ENCODE measurements at regions not wholly inside any gene's neighbourhood (a gene's known extent, or its start where the extent isn't known, plus 50 kb on each side); places are given as distances from the start of the nearest gene placed in this dataset.

DNA sequence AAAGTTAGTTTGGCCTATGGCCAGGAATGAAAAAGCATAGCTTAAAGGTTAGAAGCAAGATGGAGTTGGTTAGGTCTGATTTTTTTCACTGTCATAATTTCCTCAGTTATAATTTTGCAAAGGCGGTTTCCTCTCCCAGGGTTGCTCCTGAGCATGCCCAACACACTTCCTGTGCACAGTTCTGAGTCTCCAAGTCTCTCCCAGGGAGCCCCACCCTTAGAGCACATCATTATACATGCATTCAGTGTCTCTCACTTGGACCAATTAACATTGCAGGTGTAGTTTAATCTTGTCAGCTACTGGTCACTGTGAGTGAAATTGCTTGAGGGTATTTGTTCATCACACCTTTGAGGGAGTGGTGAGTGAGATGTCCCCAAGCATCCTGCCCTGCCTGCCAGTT is 96.0 kb upstream of the ATP10A start:
- DNase-seq (ENCODE audit: low spot score), result no peak

DNA sequence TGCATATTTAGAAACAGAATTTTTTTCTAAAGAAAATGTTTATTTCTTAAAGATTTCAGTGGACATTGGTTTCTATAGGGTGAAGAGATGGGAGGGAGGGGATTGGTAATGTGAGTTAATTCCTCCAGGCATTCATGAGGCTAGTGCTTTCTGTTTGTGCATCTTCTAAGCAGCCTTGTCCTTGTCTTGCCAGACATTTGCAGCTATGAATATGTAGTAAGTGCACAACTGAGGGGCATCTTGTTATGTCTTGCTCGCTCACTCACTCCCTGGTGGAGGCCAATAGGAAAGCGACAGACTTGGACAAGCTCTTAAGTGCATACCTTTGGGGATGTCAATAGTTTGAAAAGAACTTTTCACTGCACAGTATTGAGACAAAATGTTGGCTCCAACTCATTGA is 92.5 kb upstream of the ATP10A start:
- no peak for DNase-seq (ENCODE audit: low spot score)

DNA sequence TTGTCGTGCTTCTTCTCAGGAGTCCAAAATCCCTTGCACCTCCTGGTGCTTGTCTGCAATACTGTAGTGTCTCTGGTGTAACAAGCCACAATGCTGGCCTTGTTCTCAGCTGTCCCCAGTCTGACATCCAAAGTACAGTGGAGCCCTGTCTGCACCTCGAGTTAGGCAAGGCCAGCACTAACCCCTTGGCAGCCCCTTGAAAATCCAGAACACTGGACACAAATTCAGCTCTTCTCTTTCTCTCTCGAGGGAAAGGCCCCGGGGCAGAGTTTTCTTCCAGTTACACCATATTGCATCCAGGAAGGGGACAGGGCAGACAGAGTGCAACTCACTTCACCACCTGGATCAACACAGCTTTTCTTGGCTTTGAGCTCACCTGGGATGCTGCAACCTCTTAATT is 91.3 kb upstream of the ATP10A start:
- no peak for DNase-seq (ENCODE audit: low spot score)

DNA sequence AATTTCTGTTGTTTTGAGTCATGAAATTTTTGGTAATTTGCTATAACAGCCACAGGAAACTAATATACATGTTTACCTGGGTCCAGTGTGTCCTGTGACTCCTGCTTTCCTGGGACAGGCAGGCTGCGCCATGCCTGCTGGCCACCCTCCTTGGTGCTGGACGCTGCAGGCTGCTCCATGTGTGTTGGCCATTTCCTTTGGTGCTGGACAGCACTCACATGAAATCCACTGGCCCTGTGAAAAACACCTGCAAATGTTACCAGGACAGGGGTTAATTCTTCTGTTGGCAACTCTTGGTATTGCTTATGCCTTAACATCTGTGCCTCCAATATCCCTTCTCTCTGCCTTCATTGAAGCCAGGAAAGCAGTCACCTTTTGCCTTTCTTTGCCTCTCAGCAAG is 86.9 kb upstream of the ATP10A start:
- DNase-seq (ENCODE audit: low spot score), result no peak

DNA sequence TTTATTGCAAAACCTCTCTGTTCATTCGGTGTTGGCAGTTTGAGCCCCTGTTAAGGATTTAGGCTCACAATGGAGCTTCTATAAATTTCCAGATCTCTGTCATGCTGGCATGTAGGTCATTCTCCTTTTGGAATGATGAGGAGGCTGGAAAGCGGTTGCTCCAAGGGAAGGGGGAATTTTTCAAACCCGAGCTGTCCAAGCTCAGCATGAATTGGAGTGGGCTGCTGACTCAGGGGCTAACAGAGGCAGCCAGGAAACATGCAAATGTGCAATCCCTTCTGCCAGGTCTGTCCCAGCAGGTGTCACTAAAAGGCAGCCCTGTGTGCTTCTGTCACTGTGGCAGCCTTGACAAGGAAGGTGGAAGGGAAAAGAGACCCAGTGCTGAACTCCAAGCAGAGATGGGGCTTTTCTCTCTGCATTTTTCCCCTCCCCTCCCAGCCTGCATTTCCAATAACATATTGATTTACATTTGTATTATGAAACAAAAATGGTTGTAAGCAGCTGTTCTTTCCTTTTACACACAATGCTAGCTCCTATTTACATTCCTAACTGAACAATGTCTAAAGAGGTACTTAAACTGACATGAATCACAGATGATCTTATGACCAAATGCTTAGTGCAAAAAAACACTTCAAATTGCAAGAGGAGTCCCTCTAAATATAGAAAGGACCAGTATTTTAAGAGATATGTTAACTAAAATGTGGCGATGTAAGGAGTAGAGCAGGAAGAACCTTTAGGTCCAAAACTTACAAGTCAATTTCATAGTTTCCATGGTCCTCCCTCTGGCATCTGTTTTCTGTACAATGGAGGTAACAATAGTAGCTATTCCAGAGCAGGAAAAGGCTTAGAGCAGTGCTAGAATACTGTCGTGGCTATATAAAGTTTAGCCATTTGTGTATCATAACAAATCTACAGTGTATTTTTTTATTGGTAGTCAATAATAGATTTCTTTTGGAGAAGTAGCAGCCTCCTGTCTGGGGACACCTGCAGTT is 84.5 kb upstream of the ATP10A start:
- no peak for DNase-seq (ENCODE audit: low spot score)

DNA sequence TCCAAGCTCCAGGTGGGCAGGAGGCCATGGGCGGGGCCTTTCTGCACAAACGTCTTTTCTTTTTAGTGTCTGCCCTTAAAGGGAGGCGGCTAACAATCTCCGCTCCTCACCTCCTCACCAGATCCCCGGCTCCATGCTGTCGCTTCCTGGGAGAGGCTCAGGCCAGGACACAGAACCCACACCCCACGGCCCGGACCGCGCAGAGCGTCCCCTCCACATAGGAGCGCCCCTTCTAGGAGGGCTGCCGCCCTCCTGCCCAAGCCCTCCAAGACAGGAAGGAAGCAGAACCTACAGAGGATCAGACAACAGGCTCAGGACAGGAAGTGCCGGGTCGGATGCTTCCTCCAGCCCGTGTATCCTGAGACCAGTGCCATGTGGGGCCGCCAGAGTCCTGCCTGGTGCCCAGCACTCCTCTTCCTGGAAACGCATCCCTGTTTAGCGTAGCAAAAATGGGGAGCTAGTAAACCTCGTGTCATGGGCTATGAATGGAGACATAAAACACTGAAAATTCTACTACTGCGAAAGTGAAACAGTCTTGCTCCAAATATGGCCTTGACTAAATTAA is 83.2 kb upstream of the ATP10A start:
- no peak for DNase-seq (ENCODE audit: low spot score)

DNA sequence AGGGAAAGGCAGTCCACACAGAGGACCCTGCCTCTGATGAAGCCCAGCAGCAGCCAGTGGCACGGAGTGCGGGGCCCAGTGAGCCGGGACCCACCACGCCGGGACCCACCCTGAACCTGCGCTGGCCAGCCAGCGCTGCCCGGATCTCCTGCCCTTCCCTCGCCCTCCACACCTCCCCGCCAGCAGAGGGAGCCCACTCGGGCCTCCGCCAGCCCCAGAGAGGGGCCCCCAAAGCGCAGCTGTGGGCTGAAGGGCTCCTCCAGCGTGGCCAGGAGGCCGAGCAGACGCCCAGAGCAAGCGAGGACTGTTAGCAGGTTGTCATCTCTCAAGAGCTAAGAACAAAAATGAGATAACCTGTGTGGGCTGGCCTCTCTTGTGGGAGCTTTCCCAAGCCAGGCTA is 81.3 kb upstream of the ATP10A start:
- DNase-seq (ENCODE audit: low spot score), result no peak

DNA sequence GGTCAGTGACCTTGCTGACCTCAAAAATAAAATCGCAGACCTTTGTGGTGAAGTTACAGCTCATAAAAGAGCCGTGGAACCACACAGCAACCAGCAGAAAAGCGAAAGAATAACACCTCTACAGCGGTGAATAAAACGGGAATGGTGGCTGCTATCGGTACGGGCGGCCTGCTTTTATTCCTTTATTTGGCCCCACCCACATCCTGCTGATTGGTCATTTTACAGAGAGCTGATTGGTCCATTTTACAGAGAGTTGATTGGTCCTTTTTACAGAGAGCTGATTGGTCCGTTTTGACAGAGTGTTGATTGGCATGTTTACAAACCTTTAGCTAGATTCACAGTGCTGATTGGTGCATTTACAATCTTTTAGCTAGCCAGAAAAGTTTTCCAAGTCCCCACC is 80.7 kb upstream of the ATP10A start:
- no peak for DNase-seq (ENCODE audit: low spot score)

DNA sequence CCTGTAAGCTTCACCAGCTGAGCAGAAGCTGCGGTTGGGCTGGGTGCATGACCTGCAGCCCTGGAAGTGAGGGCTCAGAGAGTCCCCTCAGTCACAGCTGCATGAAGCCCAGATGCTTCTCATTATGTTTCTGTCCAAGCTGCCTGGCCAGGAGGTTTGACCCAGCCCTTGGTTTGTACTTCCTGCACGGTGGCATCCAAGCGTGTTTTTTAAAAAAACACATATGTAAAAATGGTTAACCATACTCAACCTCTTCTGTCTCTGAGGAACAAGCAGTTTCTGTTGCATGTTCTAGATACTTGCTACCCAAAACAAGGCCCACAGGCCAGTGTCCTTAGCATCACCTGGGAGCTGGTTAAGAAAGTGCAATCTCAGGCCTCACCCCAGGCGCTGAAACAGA is 76.0 kb upstream of the ATP10A start:
- no peak for DNase-seq (ENCODE audit: low spot score)

DNA sequence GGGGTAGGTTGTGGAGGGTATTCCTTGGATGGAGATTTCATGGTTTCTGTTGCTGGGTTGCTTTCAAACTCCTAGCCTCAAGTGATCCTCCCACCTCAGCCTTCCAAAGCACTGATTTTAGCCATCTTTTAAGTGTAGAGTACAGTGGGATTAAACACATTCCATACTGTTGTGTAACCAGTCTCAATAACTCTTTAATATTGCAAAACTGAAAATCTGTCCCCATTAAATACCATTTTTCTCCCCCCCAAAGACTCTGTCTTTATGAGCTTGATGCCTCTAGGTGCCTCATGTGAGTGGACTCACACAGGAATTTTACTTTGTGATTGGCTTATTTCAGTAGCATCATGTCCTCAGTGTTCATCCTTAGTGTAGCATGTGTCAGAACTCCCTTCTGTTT is 74.7 kb upstream of the ATP10A start:
- no peak for DNase-seq (ENCODE audit: low spot score)

DNA sequence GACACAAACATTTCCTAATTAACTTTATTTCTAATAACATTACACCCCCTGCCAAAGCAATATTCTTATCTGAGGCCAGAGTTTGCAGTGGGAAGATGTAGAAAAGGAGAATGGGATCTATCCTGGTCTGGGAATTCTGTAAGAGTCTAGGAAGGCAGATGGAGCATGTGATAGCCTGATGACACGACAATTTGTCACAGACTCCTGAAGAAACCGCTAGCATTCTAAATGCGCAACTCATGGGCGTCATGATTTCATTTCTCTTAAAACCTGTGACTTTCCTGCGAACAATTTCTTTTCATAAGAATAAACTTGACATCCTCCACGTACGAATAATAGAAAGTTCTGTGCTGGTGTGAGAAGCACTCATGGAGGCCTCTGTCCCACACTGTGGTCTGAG is 72.9 kb upstream of the ATP10A start:
- no peak for DNase-seq (ENCODE audit: low spot score)

DNA sequence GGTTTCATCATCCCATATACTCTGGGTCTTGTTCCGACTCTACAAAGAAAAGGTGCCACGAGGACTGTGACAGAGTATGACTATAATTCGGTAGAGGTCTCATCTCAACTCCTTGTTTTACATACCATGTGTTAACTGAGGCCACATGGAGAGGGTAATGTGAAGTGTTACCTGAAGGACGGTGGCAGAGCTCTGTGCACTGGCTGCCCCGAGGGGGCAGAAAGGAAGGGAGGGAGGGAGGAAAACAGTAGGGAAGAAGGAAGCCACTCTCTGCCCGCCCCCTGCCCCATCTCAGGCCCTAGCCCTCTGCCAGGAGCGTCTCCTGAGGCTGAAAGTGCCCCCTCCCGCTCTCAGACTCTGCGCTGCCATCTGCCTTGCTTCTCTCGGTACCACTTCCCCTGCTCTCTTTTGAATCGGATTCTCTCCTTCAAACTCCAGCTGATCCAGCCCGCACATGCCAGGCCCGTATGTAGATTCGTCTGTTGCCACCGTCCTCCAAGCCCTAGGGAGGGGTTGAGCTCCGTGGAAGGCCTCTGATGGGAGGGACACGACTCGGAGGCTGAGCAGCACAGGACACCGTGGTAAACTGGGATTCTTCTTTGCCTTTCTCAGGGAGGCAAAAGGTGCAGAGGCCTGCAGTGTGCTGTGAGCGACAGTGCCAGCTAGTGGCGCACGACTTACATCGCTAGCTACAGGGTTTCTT is 70.5 kb upstream of the ATP10A start:
- DNase-seq (ENCODE audit: low spot score), result peak; percentile 77

DNA sequence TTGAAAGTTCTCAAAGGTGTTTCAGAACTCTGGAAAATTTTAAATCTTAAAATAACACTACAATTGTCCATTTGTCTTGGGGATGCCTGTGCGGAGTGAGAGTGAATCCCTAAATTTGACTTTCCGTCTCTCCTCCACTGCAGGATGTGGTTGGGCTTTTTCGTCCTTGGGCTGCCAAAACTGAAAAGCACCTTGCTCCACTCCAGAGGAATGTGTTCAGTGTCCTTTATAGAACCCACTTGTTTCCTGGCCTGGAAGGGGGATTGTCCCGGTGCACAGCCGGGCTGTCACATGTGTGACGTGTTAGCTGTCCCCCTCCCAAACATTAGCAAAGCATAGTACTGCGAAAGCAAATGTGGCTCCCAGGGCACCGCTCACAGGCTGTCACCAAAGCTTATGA is 69.6 kb upstream of the ATP10A start:
- no peak for DNase-seq (ENCODE audit: low spot score)

DNA sequence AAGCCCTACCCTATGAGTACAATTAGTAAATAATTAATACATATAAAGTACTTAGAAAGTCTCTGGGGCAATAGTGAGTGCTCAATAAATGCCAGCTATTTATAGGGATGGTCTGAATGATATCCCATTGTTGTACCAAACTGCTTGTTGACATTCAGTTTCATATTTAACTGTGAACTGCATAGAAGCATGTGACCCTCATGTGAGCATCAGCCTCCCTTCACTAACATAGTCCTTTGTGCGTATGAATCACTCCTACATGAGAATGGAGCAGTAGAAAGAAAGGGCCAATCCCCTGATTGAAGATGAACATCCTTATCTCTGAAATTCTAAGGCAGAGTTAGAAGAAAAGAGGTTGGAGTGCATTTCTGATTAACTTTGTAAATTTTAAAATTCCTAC is 68.7 kb upstream of the ATP10A start:
- DNase-seq (ENCODE audit: low spot score), result no peak

DNA sequence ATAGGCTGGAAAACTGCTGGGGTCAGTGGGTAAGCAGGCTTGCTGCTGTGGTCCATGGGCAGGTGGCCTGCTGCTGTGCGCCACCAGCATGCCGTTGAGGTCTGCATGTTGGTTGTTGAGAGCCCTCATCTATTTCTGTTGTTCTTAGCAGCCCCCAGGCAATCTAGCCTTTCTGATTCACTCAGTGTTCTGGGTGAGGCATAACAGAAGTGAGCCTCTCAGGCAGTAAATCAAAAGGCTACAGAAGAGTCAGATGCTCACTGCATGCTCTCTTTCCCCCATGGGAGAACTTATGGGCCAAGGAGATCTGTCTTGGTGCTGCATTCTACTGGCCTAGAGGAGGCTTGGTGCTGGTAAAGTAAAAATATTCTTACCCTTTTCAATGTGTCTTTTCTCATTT is 67.8 kb upstream of the ATP10A start:
- no peak for DNase-seq (ENCODE audit: low spot score)
